Vagina (tissue), 2 donors: ENCODE measurements at regions not wholly inside any gene's neighbourhood (a gene's known extent, or its start where the extent isn't known, plus 50 kb on each side); places are given as distances from the start of the nearest gene placed in this dataset.
"Not testable (repeated sequence)": the region's sequence is repeated elsewhere in the genome, so short reads cannot be mapped to it uniquely, and the experiment has no call there.

ENCODE experiments used
- DNase-seq, 2 donors: peaks; one replicate each; pipeline ENCODE4 v3.0.0-alpha.2; 2017; ENCODE audit errors: extremely low spot score in 2 of 2
- H3K27ac ChIP-seq: fragments of 200-600 bp; sonication (generic); one replicate; pipeline ENCODE4 v1.5.1; 2019
- H3K27me3 ChIP-seq: fragments of 200-600 bp; sonication (generic); one replicate; pipeline ENCODE4 v1.5.1; 2019
- H3K36me3 ChIP-seq, 2 donors: fragments of 200-600 bp; sonication (generic); one replicate each; pipeline ENCODE4 v1.5.1; 2017 to 2019
- H3K4me1 ChIP-seq: fragments of 200-600 bp; sonication (generic); one replicate; pipeline ENCODE4 v1.5.1; 2019
- H3K4me3 ChIP-seq, 2 donors: fragments of 200-600 bp; sonication (generic); 1 replicate in 1 of 2; 2 replicates in 1 of 2; pipeline ENCODE4 v1.5.1; 2016 to 2019
- H3K9me3 ChIP-seq: fragments of 200-600 bp; sonication (generic); one replicate; pipeline ENCODE4 v1.5.1; 2019
- CTCF ChIP-seq, 3 experiments: fragments of 450-650 bp in 2 of 3; fragments of 200-600 bp in 1 of 3; sonication (generic) in 1 of 3; IDR thresholded peaks; one replicate each; pipeline ENCODE4 v1.5.1; 2017 to 2019; ENCODE audit warnings: antibody characterized with exemption in 3 of 3, mild to moderate bottlenecking in 2 of 3, moderate library complexity in 2 of 3
- POLR2A ChIP-seq, 2 donors: fragments of 450-650 bp; IDR thresholded peaks; one replicate each; pipeline ENCODE4 v1.6.1; 2017; ENCODE audit warnings: antibody characterized with exemption in 2 of 2, mild to moderate bottlenecking in 2 of 2, moderate library complexity in 2 of 2
- POLR2AphosphoS5 ChIP-seq, 2 donors: sonication (generic); formaldehyde crosslinking; IDR thresholded peaks; one replicate each; pipeline ENCODE4 v1.9.0; 2017; ENCODE audit warnings: antibody characterized with exemption in 2 of 2, mild to moderate bottlenecking in 2 of 2, low read depth in 1 of 2; ENCODE audit not compliant: insufficient read depth in 1 of 2
- intact Hi-C: fragments of 100-400 bp; cut with DNase I; formaldehyde crosslinking; loops from one replicate; pipeline ENCODE4 v1.15.1; 2023

GRCh38 chr17:20800146-20800545 is 220.6 kb downstream of the CDRT15L2 start:
- no peaks in the 10 kb centered on the region for H3K9me3 ChIP-seq
- no peaks in the 10 kb centered on the region for H3K27me3 ChIP-seq
- no peak overlapping the region for H3K4me3 ChIP-seq
- intact Hi-C loops: no loop called here
- TF ChIP-seq POLR2AphosphoS5 (IDR thresholded peaks at IDR 0.05; ENCODE audit: insufficient read depth in 1 of 2, low read depth in 1 of 2) (no peak), POLR2A (IDR thresholded peaks at IDR 0.05) (no peak)
- H3K36me3 ChIP-seq: no peaks in the 10 kb centered on the region
- no peak for DNase-seq
- no peak overlapping the region for H3K27ac ChIP-seq
- H3K4me1 ChIP-seq: no peaks in the 10 kb centered on the region

GRCh38 chr17:20805751-20806150 is 226.2 kb downstream of the CDRT15L2 start:
- H3K4me1 ChIP-seq: no peaks in the 10 kb centered on the region
- H3K36me3 ChIP-seq: no peaks in the 10 kb centered on the region
- intact Hi-C loops: no loop called here
- TF ChIP-seq POLR2A (IDR thresholded peaks at IDR 0.05) (no peak), POLR2AphosphoS5 (IDR thresholded peaks at IDR 0.05; ENCODE audit: insufficient read depth in 1 of 2, low read depth in 1 of 2) (no peak), CTCF (IDR thresholded peaks at IDR 0.05) (no peak)
- H3K4me3 ChIP-seq: no peak overlapping the region
- DNase-seq: no peak
- H3K27ac ChIP-seq: no peak overlapping the region
- H3K9me3 ChIP-seq: no peaks in the 10 kb centered on the region
- no peaks in the 10 kb centered on the region for H3K27me3 ChIP-seq

GRCh38 chr17:20807566-20807965 is 228.0 kb downstream of the CDRT15L2 start:
- H3K9me3 ChIP-seq, H3K27ac ChIP-seq, H3K4me1 ChIP-seq, H3K27me3 ChIP-seq, H3K36me3 ChIP-seq, DNase-seq, H3K4me3 ChIP-seq, intact Hi-C loops: not testable (repeated sequence)

DNA sequence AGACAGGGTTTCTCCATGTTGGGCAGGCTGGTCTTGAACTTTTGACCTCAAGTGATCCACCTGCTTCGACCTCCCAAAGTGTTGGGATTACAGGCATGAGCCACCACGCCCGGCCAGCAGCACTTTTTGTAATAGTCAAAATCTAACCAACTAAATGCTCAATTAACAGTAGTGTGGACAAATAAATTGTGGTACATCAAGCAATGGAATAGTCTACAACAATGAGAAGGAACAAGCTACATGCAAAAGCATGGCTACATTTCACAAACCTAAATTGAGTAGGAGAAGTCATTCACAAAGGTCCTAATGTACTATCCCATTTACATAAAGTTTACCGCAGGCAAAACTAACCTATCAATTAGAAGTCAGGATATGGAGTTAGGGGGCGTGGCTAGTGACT is 227.4 kb downstream of the USP22 start:
- H3K36me3 ChIP-seq, DNase-seq, intact Hi-C loops, H3K4me3 ChIP-seq, H3K27me3 ChIP-seq, H3K9me3 ChIP-seq, H3K4me1 ChIP-seq, H3K27ac ChIP-seq: not testable (repeated sequence)

DNA sequence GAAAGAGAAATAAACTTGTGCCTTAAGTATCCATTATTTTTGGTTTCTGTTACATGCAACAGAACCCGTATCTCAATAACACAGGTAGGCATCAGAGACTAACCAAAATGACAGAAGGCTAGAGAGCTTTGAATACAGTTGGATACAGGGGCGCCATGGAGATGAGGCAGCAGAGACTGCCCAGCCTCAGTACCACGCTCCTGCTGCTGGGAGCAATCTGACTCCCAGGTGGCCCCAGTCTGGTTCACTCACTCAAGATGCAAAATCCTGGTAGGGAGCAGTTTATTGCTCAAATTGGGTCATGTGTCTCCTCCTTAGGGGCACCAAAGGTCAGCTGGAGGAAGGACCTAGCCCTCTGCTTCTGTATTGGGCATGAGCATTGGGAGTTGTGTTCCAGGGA is 218.9 kb downstream of the USP22 start:
- H3K4me1 ChIP-seq: no peaks in the 10 kb centered on the region
- H3K27me3 ChIP-seq: no peaks in the 10 kb centered on the region
- no peak overlapping the region for H3K27ac ChIP-seq
- H3K4me3 ChIP-seq: no peak overlapping the region
- intact Hi-C loops: no loop called here
- DNase-seq: no peak
- TF ChIP-seq POLR2AphosphoS5 (IDR thresholded peaks at IDR 0.05; ENCODE audit: insufficient read depth in 1 of 2, low read depth in 1 of 2): no peak
- no peaks in the 10 kb centered on the region for H3K36me3 ChIP-seq
- H3K9me3 ChIP-seq: no peaks in the 10 kb centered on the region

DNA sequence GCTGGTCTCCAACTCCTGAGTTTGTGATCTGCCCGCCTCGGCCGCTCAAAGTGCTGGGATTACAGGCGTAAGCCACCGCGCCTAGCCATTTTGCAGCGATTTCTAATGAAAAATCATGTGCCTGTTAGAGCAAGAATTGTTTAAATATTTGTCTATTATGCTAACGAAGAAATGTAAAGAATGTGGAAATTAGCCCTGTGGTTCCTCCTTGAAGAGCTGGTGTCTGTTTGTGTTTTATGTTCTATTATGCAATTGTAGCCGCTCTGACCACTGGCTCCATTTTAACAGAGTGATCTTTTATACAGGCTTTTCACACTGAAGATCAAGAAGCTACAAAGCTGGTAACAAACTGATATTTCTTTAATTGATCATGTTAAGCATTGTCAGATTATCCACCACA is 217.3 kb downstream of the USP22 start:
- Histone ChIP-seq H3K36me3 (no peaks in the 10 kb centered on the region), H3K4me1 (no peaks in the 10 kb centered on the region), H3K27ac (no peak overlapping the region), H3K4me3 (no peak overlapping the region), H3K27me3 (no peaks in the 10 kb centered on the region), H3K9me3 (no peaks in the 10 kb centered on the region)
- no peak for DNase-seq
- intact Hi-C loops: no loop called here
- TF ChIP-seq POLR2AphosphoS5 (IDR thresholded peaks at IDR 0.05; ENCODE audit: insufficient read depth in 1 of 2, low read depth in 1 of 2) (no peak), CTCF (IDR thresholded peaks at IDR 0.05) (no peak), POLR2A (IDR thresholded peaks at IDR 0.05) (no peak)

DNA sequence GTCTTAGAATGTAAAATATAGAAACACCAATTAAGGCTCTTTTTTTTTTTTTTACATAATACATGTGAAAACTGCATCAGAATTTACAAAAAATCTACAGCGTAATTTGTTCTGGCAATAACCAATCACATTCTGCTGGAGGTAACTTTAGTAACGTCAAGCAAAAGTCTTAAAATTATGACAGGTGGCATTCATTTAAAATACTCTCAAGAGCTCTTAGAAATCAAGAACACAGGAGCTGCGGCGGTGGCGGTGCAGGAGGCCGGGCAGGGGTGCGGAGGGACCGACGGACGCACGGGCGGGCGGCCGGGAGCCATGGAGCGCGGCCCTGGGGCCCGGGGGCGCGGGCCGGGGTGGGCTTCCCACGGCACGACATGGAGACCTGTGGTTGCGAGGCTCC is 202.4 kb downstream of the USP22 start:
- H3K4me3 ChIP-seq, intact Hi-C loops, H3K27ac ChIP-seq, H3K9me3 ChIP-seq, H3K36me3 ChIP-seq, H3K27me3 ChIP-seq, DNase-seq: not testable (repeated sequence)
- peaks cover 15% of the 10 kb centered on the region for H3K4me1 ChIP-seq

DNA sequence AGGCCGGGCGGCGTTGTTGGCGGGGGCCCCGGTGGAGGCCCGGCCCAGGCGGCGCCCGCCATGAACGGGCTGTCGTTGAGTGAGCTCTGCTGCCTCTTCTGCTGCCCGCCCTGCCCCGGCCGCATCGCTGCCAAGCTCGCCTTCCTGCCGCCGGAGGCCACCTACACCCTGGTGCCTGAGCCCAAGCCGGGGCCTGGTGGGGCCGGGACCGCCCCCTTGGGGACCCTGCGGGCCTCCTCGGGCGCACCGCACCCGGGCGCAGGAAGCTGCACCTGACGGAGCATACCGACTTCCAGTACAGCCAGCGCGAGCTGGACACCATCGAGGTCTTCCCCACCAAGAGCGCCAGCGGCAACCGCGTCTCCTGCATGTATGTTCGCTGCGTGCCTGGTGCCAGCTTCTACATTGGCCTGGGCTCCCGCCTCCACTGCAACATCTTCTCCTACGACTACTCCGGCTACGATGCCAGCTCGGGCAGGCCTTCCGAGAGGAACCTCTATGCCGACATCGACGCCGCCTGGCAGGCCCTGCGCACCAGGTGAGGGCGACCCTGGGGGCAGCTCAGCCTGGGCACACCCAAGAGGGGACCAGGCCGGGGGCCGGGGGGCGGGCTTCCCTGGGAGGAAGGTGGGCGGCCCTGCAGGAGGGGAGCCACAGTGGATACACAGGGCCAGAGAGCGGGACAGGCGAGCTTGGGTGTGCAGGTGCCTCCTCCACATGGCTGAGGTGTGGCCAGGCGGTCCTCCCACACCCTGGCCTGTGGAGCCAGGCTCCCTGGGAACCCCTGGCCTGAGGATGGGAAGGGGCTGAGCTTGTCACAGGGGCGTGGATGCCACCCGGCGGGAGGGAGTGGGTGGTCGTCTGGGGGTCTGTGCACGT is 201.6 kb downstream of the USP22 start:
- H3K36me3 ChIP-seq, DNase-seq, H3K9me3 ChIP-seq, H3K4me3 ChIP-seq, H3K27ac ChIP-seq, intact Hi-C loops, H3K27me3 ChIP-seq: not testable (repeated sequence)
- H3K4me1 ChIP-seq: peaks cover 15% of the 10 kb centered on the region

DNA sequence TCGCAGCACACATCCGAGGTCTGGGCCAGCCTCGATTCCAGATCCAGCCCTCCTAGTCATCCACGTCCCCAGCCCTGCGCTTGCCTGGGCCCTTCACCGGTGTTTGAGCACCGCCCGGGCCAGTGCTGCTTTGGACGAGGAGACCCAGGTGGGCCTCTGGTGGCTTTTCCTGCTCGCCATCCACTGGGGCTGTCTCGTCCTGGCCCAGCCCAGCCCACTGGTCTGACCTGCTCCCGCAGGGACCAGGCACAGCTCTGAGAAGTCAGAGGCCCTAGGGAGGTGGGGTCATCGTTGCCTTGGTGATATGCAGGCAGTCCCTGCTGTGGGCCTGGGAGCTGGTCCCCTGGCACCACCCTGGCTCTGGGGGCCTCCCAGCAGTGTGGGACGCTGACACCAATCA is 200.8 kb downstream of the USP22 start:
- DNase-seq, H3K27ac ChIP-seq, intact Hi-C loops, H3K4me3 ChIP-seq, H3K27me3 ChIP-seq, H3K9me3 ChIP-seq, H3K36me3 ChIP-seq: not testable (repeated sequence)
- peaks cover 15% of the 10 kb centered on the region for H3K4me1 ChIP-seq

DNA sequence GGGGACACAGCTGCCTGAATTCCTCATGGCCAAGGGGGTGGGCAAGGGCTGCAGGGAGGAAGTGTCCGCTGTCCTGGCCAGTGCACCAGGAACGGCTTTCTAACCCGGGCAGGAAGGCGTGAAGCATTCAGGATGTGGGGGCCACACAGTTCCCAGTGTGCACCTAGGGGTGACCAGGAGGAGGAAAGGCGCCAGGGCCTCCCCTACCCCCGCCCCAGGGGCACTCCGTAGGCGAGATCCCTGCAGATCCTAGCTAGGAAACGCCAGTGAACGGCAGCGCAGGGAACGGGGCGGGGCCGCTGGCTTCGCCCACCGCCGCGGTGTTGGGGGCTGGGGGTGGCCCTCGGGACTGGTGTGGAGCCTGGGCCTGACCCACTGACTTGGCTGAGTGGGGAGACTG is 199.6 kb downstream of the USP22 start:
- H3K9me3 ChIP-seq, H3K27me3 ChIP-seq, H3K36me3 ChIP-seq, intact Hi-C loops, H3K27ac ChIP-seq, DNase-seq: not testable (repeated sequence)
- peaks cover 15% of the 10 kb centered on the region for H3K4me1 ChIP-seq
- H3K4me3 ChIP-seq: peak overlapping the region; percentile 13 to 17

- H3K36me3 ChIP-seq, DNase-seq, H3K27me3 ChIP-seq, H3K9me3 ChIP-seq, intact Hi-C loops, H3K27ac ChIP-seq: not testable (repeated sequence)
- Histone ChIP-seq H3K4me1 (peaks cover 15% of the 10 kb centered on the region), H3K4me3 (peak overlapping the region; percentile 13 to 17)
Observed at GRCh38 chr17:20843799-20844553, 198.8 kb downstream of the USP22 start.
